ENCODE measurements at regions not wholly inside any gene's neighbourhood (a gene's known extent, or its start where the extent isn't known, plus 50 kb on each side); places are given as distances from the start of the nearest gene placed in this dataset.

GRCh38 chr3:77898621-77899020 is 858.7 kb downstream of the ROBO2 start:
- Histone ChIP-seq H3K4me2 (ENCODE audit: low read length) (no peak overlapping the region), H3K9me3 (ENCODE audit: low read length) (no peaks in the 10 kb centered on the region), H3K4me3 (ENCODE audit: low read depth, low read length, poor library complexity, severe bottlenecking) (no peak overlapping the region), H4K20me1 (ENCODE audit: insufficient read depth, low read length) (no peaks in the 10 kb centered on the region), H3K9me2 (ENCODE audit: insufficient read depth, low read length) (no peaks in the 10 kb centered on the region), H3K79me2 (ENCODE audit: insufficient read depth, low read depth, low read length) (no peaks in the 10 kb centered on the region), H3K4me1 (ENCODE audit: insufficient read depth, low read length, poor library complexity, severe bottlenecking) (no peaks in the 10 kb centered on the region), H3K36me3 (ENCODE audit: insufficient read depth, low read length) (no peaks in the 10 kb centered on the region), H3K27ac (ENCODE audit: low read depth, low read length, poor library complexity, severe bottlenecking) (no peak overlapping the region), H2AFZ (ENCODE audit: low read length) (no peak overlapping the region)
- no peak for DNase-seq (ENCODE audit: low spot score)
- ChIA-PET POLR2A (interaction anchor here (0.6 kb wide), 1 partner anchor 97 kb away, joined by 5 read pairs; no protein-coding TSS in a partner anchor), CTCF (ENCODE audit: unreplicated experiment) (no interaction called here)
- no peak for TF ChIP-seq EZH2phosphoT487 (IDR thresholded peaks at IDR 0.05; ENCODE audit: borderline replicate concordance, low read depth, low read length)
- TF ChIP-seq, protein P1, sequence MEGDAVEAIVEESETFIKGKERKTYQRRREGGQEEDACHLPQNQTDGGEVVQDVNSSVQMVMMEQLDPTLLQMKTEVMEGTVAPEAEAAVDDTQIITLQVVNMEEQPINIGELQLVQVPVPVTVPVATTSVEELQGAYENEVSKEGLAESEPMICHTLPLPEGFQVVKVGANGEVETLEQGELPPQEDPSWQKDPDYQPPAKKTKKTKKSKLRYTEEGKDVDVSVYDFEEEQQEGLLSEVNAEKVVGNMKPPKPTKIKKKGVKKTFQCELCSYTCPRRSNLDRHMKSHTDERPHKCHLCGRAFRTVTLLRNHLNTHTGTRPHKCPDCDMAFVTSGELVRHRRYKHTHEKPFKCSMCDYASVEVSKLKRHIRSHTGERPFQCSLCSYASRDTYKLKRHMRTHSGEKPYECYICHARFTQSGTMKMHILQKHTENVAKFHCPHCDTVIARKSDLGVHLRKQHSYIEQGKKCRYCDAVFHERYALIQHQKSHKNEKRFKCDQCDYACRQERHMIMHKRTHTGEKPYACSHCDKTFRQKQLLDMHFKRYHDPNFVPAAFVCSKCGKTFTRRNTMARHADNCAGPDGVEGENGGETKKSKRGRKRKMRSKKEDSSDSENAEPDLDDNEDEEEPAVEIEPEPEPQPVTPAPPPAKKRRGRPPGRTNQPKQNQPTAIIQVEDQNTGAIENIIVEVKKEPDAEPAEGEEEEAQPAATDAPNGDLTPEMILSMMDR (conservative IDR thresholded peaks at IDR 0.05; ENCODE audit: low read length) = no peak
- no TSS peak for BruUV-seq (replicated peaks)
- intact Hi-C loops (cut with micrococcal nuclease; ENCODE audit: unreplicated experiment) = no loop called here

- intact Hi-C loops (cut with micrococcal nuclease; ENCODE audit: unreplicated experiment) = no loop called here
- Histone ChIP-seq H3K36me3 (ENCODE audit: insufficient read depth, low read length) (no peaks in the 10 kb centered on the region), H3K4me2 (ENCODE audit: low read length) (no peak overlapping the region), H3K9me2 (ENCODE audit: insufficient read depth, low read length) (no peaks in the 10 kb centered on the region), H4K20me1 (ENCODE audit: insufficient read depth, low read length) (no peaks in the 10 kb centered on the region), H3K27ac (ENCODE audit: low read depth, low read length, poor library complexity, severe bottlenecking) (no peak overlapping the region), H2AFZ (ENCODE audit: low read length) (no peak overlapping the region), H3K79me2 (ENCODE audit: insufficient read depth, low read depth, low read length) (no peaks in the 10 kb centered on the region), H3K9me3 (ENCODE audit: low read length) (no peaks in the 10 kb centered on the region), H3K4me1 (ENCODE audit: insufficient read depth, low read length, poor library complexity, severe bottlenecking) (no peaks in the 10 kb centered on the region), H3K4me3 (ENCODE audit: low read depth, low read length, poor library complexity, severe bottlenecking) (no peak overlapping the region)
- DNase-seq (ENCODE audit: low spot score) = no peak
- ChIA-PET CTCF (ENCODE audit: unreplicated experiment) (no interaction called here), POLR2A (no interaction called here)
- no TSS peak for BruUV-seq (replicated peaks)
- TF ChIP-seq EZH2phosphoT487 (IDR thresholded peaks at IDR 0.05; ENCODE audit: borderline replicate concordance, low read depth, low read length) = no peak
- TF ChIP-seq, protein P1 (conservative IDR thresholded peaks at IDR 0.05; ENCODE audit: low read length) = no peak
Observed at GRCh38 chr3:77902675-77903074, 862.8 kb downstream of the ROBO2 start.

- Histone ChIP-seq H3K36me3 (ENCODE audit: insufficient read depth, low read length) (no peaks in the 10 kb centered on the region), H3K4me1 (ENCODE audit: insufficient read depth, low read length, poor library complexity, severe bottlenecking) (no peaks in the 10 kb centered on the region), H3K9me2 (ENCODE audit: insufficient read depth, low read length) (no peaks in the 10 kb centered on the region), H4K20me1 (ENCODE audit: insufficient read depth, low read length) (no peaks in the 10 kb centered on the region), H2AFZ (ENCODE audit: low read length) (no peak overlapping the region), H3K27ac (ENCODE audit: low read depth, low read length, poor library complexity, severe bottlenecking) (no peak overlapping the region), H3K4me2 (ENCODE audit: low read length) (no peak overlapping the region), H3K9me3 (ENCODE audit: low read length) (no peaks in the 10 kb centered on the region), H3K79me2 (ENCODE audit: insufficient read depth, low read depth, low read length) (no peaks in the 10 kb centered on the region), H3K4me3 (ENCODE audit: low read depth, low read length, poor library complexity, severe bottlenecking) (no peak overlapping the region)
- DNase-seq (ENCODE audit: low spot score) = no peak
- CTCF ChIA-PET (ENCODE audit: unreplicated experiment) = no interaction called here
- intact Hi-C loops (cut with micrococcal nuclease; ENCODE audit: unreplicated experiment) = no loop called here
- no TSS peak for BruUV-seq (replicated peaks)
- POLR2A ChIA-PET = no interaction called here
- no peak for TF ChIP-seq EZH2phosphoT487 (IDR thresholded peaks at IDR 0.05; ENCODE audit: borderline replicate concordance, low read depth, low read length)
- TF ChIP-seq, protein P1 (conservative IDR thresholded peaks at IDR 0.05; ENCODE audit: low read length) = no peak
Observed at GRCh38 chr3:77906102-77906709, 866.3 kb downstream of the ROBO2 start.
